ENCODE measurements at regions not wholly inside any gene's neighbourhood (a gene's known extent, or its start where the extent isn't known, plus 50 kb on each side); places are given as distances from the start of the nearest gene placed in this dataset.

GRCh38 chr2:21254170-21254965 lies 130.6 kb downstream of the TDRD15 start:
- no peak for DNase-seq

GRCh38 chr2:21256006-21256405 lies 132.2 kb downstream of the TDRD15 start:
- DNase-seq, result no peak

- DNase-seq, result no peak
Observed at GRCh38 chr2:21257621-21258020, 133.9 kb downstream of the TDRD15 start.

GRCh38 chr2:21258082-21258481 lies 134.3 kb downstream of the TDRD15 start:
- no peak for DNase-seq

GRCh38 chr2:21260311-21260710 lies 136.5 kb downstream of the TDRD15 start:
- no peak for DNase-seq

GRCh38 chr2:21261591-21261990 lies 137.8 kb downstream of the TDRD15 start:
- no peak for DNase-seq

GRCh38 chr2:21262426-21262940 lies 138.7 kb downstream of the TDRD15 start:
- DNase-seq, result no peak

- no peak for DNase-seq
Observed at GRCh38 chr2:21263622-21264021, 139.9 kb downstream of the TDRD15 start.

GRCh38 chr2:21265752-21266151 lies 142.0 kb downstream of the TDRD15 start:
- no peak for DNase-seq

- DNase-seq, result no peak
Observed at GRCh38 chr2:21267232-21267835, 143.6 kb downstream of the TDRD15 start.

GRCh38 chr2:21268197-21268877 lies 144.6 kb downstream of the TDRD15 start:
- no peak for DNase-seq

GRCh38 chr2:21268878-21269224 lies 145.1 kb downstream of the TDRD15 start:
- DNase-seq, result no peak

- DNase-seq, result no peak
Observed at GRCh38 chr2:21269382-21269781, 145.6 kb downstream of the TDRD15 start.

GRCh38 chr2:21270083-21270491 lies 146.3 kb downstream of the TDRD15 start:
- no peak for DNase-seq

- no peak for DNase-seq
Observed at GRCh38 chr2:21270708-21271122, 146.9 kb downstream of the TDRD15 start.

- no peak for DNase-seq
Observed at GRCh38 chr2:21276163-21276562, 152.4 kb downstream of the TDRD15 start.

GRCh38 chr2:21277068-21278056 lies 153.6 kb downstream of the TDRD15 start:
- no peak for DNase-seq

- no peak for DNase-seq
Observed at GRCh38 chr2:21279525-21279924, 155.8 kb downstream of the TDRD15 start.

GRCh38 chr2:21280793-21281192 lies 157.0 kb downstream of the TDRD15 start:
- no peak for DNase-seq

- no peak for DNase-seq
Observed at GRCh38 chr2:21281384-21281783, 157.6 kb downstream of the TDRD15 start.

- no peak for DNase-seq
Observed at GRCh38 chr2:21281791-21282514, 158.2 kb downstream of the TDRD15 start.

GRCh38 chr2:21282515-21282898 lies 158.7 kb downstream of the TDRD15 start:
- DNase-seq, result no peak
